Keratinocyte (primary cell): ENCODE measurements at regions not wholly inside any gene's neighbourhood (a gene's known extent, or its start where the extent isn't known, plus 50 kb on each side); places are given as distances from the start of the nearest gene placed in this dataset.

Experiments
- DNase-seq: peaks from one replicate; pipeline ENCODE4 v3.0.0-alpha.2; 2011; ENCODE audit warnings: low read depth, missing footprints, low spot score
- FAIRE-seq: peaks from 2 replicates; lab custom pipeline; 2011; peaks lifted over from hg19 to GRCh38; lab: Jason Lieb, UNC
- H2AFZ ChIP-seq: 2 replicates; pipeline ENCODE4 v1.6.0; 2012; ENCODE audit warnings: low read length, control low read depth, inconsistent platforms; ENCODE audit not compliant: control insufficient read depth
- H3K27ac ChIP-seq: 2 replicates; pipeline ENCODE4 v1.5.1; 2011; ENCODE audit warnings: low read length; ENCODE audit not compliant: control insufficient read depth, insufficient read depth
- H3K27me3 ChIP-seq: 3 replicates; pipeline ENCODE4 v1.6.0; 2011; ENCODE audit warnings: low read length; ENCODE audit not compliant: control insufficient read depth, insufficient read depth; ENCODE audit errors: extremely low read depth
- H3K36me3 ChIP-seq, 2 experiments: 2 replicates in 1 of 2; 3 replicates in 1 of 2; pipeline ENCODE4 v1.5.1; 2011; ENCODE audit warnings: low read length in 2 of 2, mild to moderate bottlenecking in 1 of 2; ENCODE audit not compliant: control insufficient read depth in 2 of 2, insufficient read depth in 2 of 2; ENCODE audit errors: extremely low read depth in 1 of 2
- H3K4me1 ChIP-seq: 3 replicates; pipeline ENCODE4 v1.5.1; 2011; ENCODE audit warnings: low read length; ENCODE audit not compliant: control insufficient read depth, insufficient read depth; ENCODE audit errors: extremely low read depth
- H3K4me2 ChIP-seq: 3 replicates; pipeline ENCODE4 v1.6.0; 2011; ENCODE audit warnings: low read depth, low read length; ENCODE audit not compliant: control insufficient read depth, insufficient read depth; ENCODE audit errors: extremely low read depth
- H3K4me3 ChIP-seq, 3 experiments: fragments of 200-600 bp in 1 of 3; sonication (generic) in 1 of 3; 2 replicates in 2 of 3; 3 replicates in 1 of 3; pipeline ENCODE4 v1.5.1; 2011 to 2016; ENCODE audit warnings: low read length in 3 of 3, mild to moderate bottlenecking in 3 of 3, control low read depth in 2 of 3, inconsistent platforms in 1 of 3, low read depth in 1 of 3, mixed read lengths in 1 of 3, mixed run types in 1 of 3, moderate library complexity in 1 of 3; ENCODE audit not compliant: control insufficient read depth in 2 of 3, insufficient read depth in 2 of 3; ENCODE audit errors: extremely low read depth in 1 of 3
- H3K79me2 ChIP-seq: 2 replicates; pipeline ENCODE4 v1.6.0; 2012; ENCODE audit warnings: low read length; ENCODE audit not compliant: control insufficient read depth, insufficient read depth
- H3K9ac ChIP-seq: 3 replicates; pipeline ENCODE4 v1.6.0; 2011; ENCODE audit warnings: low read length; ENCODE audit not compliant: control insufficient read depth, insufficient read depth; ENCODE audit errors: extremely low read depth
- H3K9me1 ChIP-seq: 3 replicates; pipeline ENCODE4 v1.6.0; 2011; ENCODE audit warnings: low read length; ENCODE audit not compliant: control insufficient read depth, insufficient read depth; ENCODE audit errors: extremely low read depth
- H3K9me3 ChIP-seq: 2 replicates; pipeline ENCODE4 v1.5.1; 2012; ENCODE audit warnings: low read depth, low read length; ENCODE audit not compliant: control insufficient read depth
- H4K20me1 ChIP-seq: 3 replicates; pipeline ENCODE4 v1.6.0; 2011; ENCODE audit warnings: low read length; ENCODE audit not compliant: control insufficient read depth, insufficient read depth; ENCODE audit errors: extremely low read depth
- EZH2 ChIP-seq: IDR thresholded peaks from one replicate; pipeline ENCODE4 v1.6.1; 2012; ENCODE audit warnings: inconsistent platforms, mild to moderate bottlenecking, low read length, moderate library complexity
- dilution Hi-C: fragments of 300-500 bp; cut with MboI; formaldehyde crosslinking; loops from one replicate; pipeline ENCODE4 v1.7.0; 2020; ENCODE audit warnings: low sequenced_read_pairs; ENCODE audit not compliant: extremely low pct_ligation_motif_present
- TF ChIP-seq, protein P1 (sequence below), 3 experiments: IDR thresholded peaks in 1 of 3; conservative IDR thresholded peaks in 1 of 3; optimal IDR thresholded peaks in 1 of 3; 2 replicates in 2 of 3; 3 replicates in 1 of 3; pipeline versions ENCODE3 to v1.5.1; 2011; ENCODE audit warnings: low read length in 3 of 3, mild to moderate bottlenecking in 3 of 3, moderate library complexity in 2 of 3, control low read depth in 1 of 3, inconsistent platforms in 1 of 3; ENCODE audit not compliant: insufficient read depth in 2 of 3; ENCODE audit errors: extremely low read depth in 1 of 3

DNA sequence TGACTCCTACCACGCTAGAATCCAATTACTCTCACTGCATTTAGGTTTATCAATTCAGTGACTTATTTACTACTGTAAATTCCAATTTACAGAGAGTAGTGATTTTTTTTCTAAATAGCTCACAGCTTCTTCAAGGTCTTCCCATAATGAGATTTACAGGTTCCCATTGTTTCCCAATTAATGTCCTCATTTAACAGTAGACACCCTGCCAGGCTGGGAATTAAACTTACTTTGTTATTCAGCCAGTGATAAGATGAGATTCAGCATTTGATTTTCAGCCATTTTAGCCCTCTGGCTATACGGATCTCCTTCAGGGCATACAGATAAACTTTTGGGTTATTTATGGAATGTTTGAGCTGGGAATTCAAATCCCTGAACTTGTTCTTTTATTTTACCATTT lies 582.9 kb upstream of the EYS start:
- FAIRE-seq, result no peak

DNA sequence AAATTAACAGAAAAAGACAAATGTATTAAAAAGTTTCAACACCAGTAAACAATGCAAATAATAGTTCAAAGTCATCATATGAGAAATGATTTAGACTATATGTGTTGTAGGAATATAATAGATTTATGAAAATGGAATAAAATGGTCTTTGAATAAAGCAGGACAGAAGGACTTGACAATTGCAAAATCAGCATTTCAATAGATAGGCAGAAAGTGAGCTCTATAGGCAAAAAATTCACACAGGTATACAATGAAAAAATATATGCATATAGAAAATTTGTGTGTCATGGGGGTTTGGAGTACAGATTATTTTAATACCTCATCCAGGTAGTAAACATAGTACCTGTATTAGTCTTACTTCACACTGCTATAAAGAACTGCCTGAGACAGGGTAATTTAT lies 571.1 kb upstream of the EYS start:
- no peaks in the 10 kb centered on the region for H3K36me3 ChIP-seq

More for the DNA sequence above, 582.9 kb upstream of the EYS start:
- TF ChIP-seq, protein P1, sequence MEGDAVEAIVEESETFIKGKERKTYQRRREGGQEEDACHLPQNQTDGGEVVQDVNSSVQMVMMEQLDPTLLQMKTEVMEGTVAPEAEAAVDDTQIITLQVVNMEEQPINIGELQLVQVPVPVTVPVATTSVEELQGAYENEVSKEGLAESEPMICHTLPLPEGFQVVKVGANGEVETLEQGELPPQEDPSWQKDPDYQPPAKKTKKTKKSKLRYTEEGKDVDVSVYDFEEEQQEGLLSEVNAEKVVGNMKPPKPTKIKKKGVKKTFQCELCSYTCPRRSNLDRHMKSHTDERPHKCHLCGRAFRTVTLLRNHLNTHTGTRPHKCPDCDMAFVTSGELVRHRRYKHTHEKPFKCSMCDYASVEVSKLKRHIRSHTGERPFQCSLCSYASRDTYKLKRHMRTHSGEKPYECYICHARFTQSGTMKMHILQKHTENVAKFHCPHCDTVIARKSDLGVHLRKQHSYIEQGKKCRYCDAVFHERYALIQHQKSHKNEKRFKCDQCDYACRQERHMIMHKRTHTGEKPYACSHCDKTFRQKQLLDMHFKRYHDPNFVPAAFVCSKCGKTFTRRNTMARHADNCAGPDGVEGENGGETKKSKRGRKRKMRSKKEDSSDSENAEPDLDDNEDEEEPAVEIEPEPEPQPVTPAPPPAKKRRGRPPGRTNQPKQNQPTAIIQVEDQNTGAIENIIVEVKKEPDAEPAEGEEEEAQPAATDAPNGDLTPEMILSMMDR (optimal IDR thresholded peaks at IDR 0.05 in 1 of 3, IDR thresholded peaks at IDR 0.05 in 1 of 3, conservative IDR thresholded peaks at IDR 0.05 in 1 of 3; ENCODE audit: extremely low read depth in 1 of 3, insufficient read depth in 2 of 3, low read length in 3 of 3), result no peak
- no peak for TF ChIP-seq EZH2
- no peaks in the 10 kb centered on the region for H3K9me1 ChIP-seq
- dilution Hi-C loops, result no loop called here
- DNase-seq, result no peak
- no peaks in the 10 kb centered on the region for H3K79me2 ChIP-seq
- no peak overlapping the region for H3K4me3 ChIP-seq
- no peaks in the 10 kb centered on the region for H3K27me3 ChIP-seq
- H3K9ac ChIP-seq, result no peak overlapping the region
- no peak overlapping the region for H3K4me2 ChIP-seq
- no peak overlapping the region for H2AFZ ChIP-seq
- no peak overlapping the region for H3K27ac ChIP-seq
- H3K4me1 ChIP-seq, result no peaks in the 10 kb centered on the region
- no peaks in the 10 kb centered on the region for H3K9me3 ChIP-seq
- H4K20me1 ChIP-seq, result no peaks in the 10 kb centered on the region
- no peaks in the 10 kb centered on the region for H3K36me3 ChIP-seq

More for the DNA sequence above, 571.1 kb upstream of the EYS start:
- H3K9me3 ChIP-seq, result no peaks in the 10 kb centered on the region
- H3K4me2 ChIP-seq, result no peak overlapping the region
- no peak overlapping the region for H3K27ac ChIP-seq
- no peak overlapping the region for H3K9ac ChIP-seq
- H3K27me3 ChIP-seq, result no peaks in the 10 kb centered on the region
- TF ChIP-seq EZH2, result no peak
- TF ChIP-seq, protein P1 (optimal IDR thresholded peaks at IDR 0.05 in 1 of 3, IDR thresholded peaks at IDR 0.05 in 1 of 3, conservative IDR thresholded peaks at IDR 0.05 in 1 of 3; ENCODE audit: extremely low read depth in 1 of 3, insufficient read depth in 2 of 3, low read length in 3 of 3), result no peak
- DNase-seq (no peak), FAIRE-seq (no peak)
- H3K9me1 ChIP-seq, result no peaks in the 10 kb centered on the region
- H3K79me2 ChIP-seq, result no peaks in the 10 kb centered on the region
- no peak overlapping the region for H2AFZ ChIP-seq
- no peak overlapping the region for H3K4me3 ChIP-seq
- H4K20me1 ChIP-seq, result no peaks in the 10 kb centered on the region
- dilution Hi-C loops, result no loop called here
- no peaks in the 10 kb centered on the region for H3K4me1 ChIP-seq
